ENCODE measurements at regions not wholly inside any gene's neighbourhood (a gene's known extent, or its start where the extent isn't known, plus 50 kb on each side); places are given as distances from the start of the nearest gene placed in this dataset.

GRCh38 chr1:221097479-221098281 is 218.4 kb downstream of the HLX start:
- no peak for DNase-seq (ENCODE audit: low read depth, low spot score)
- no peaks in the 10 kb centered on the region for H4K20me1 ChIP-seq (replicated peaks; ENCODE audit: control insufficient read depth, extremely low read depth, insufficient read depth, low read length)
- no TSS peak for BruUV-seq (replicated peaks)
- no peak overlapping the region for H3K27ac ChIP-seq (ENCODE audit: insufficient read depth, low read depth, low read length)
- ChIA-PET POLR2A (no interaction called here), CTCF (interaction anchor here (1.0 to 2.4 kb wide), 6 partner anchors 10 to 189 kb away, joined by 3 to 9 read pairs (median 6); no protein-coding TSS in a partner anchor)
- TF ChIP-seq POLR2A (IDR thresholded peaks at IDR 0.05; ENCODE audit: low read depth, low read length) (no peak), POLR2AphosphoS5 (IDR thresholded peaks at IDR 0.05; ENCODE audit: insufficient read depth, low read depth, low read length) (no peak), GATA2 (IDR thresholded peaks at IDR 0.05; ENCODE audit: insufficient read depth, insufficient read length, low read depth, low read length) (no peak), MYC (IDR thresholded peaks at IDR 0.05; ENCODE audit: low read depth, low read length) (no peak), EZH2 (IDR thresholded peaks at IDR 0.05; ENCODE audit: borderline replicate concordance, low read depth, low read length, severe bottlenecking) (no peak), CTCF (IDR thresholded peaks at IDR 0.05; ENCODE audit: extremely low read depth in 1 of 2, insufficient read depth in 1 of 2, low read depth in 1 of 2, low read length in 2 of 2) (no peak), MAX (IDR thresholded peaks at IDR 0.05; ENCODE audit: insufficient read depth, insufficient read length) (no peak), JUN (IDR thresholded peaks at IDR 0.05; ENCODE audit: borderline replicate concordance, insufficient read depth, insufficient read length, low read depth) (no peak), FOS (IDR thresholded peaks at IDR 0.05; ENCODE audit: borderline replicate concordance, insufficient read depth, low read length) (no peak)
- H3K79me2 ChIP-seq (ENCODE audit: control insufficient read depth, insufficient read depth, low read length), result no peaks in the 10 kb centered on the region
- no peaks in the 10 kb centered on the region for H3K9me3 ChIP-seq (replicated peaks; ENCODE audit: control insufficient read depth, insufficient read depth, low read length)
- FAIRE-seq, result no peak
- no peak overlapping the region for H2AFZ ChIP-seq (ENCODE audit: low read depth, low read length)
- no peaks in the 10 kb centered on the region for H3K9me1 ChIP-seq (replicated peaks; ENCODE audit: control insufficient read depth, extremely low read depth, insufficient read depth, low read length)
- no peak overlapping the region for H3K4me2 ChIP-seq (ENCODE audit: insufficient read depth, low read length)
- dilution Hi-C loops (cut with MboI; ENCODE audit: extremely low pct_ligation_motif_present, low sequenced_read_pairs), result no loop called here
- no peaks in the 10 kb centered on the region for H3K36me3 ChIP-seq (ENCODE audit: control insufficient read depth in 2 of 2, extremely low read depth in 1 of 2, insufficient read depth in 2 of 2, low read length in 2 of 2)
- no peak overlapping the region for H3K9ac ChIP-seq (replicated peaks; ENCODE audit: extremely low read depth, insufficient read depth, low read length)
- H3K4me3 ChIP-seq (replicated peaks in 1 of 3; ENCODE audit: insufficient read depth in 1 of 3, low read depth in 1 of 3, low read length in 3 of 3), result no peak overlapping the region
- no peaks in the 10 kb centered on the region for H3K27me3 ChIP-seq (ENCODE audit: control insufficient read depth in 2 of 2, insufficient read depth in 2 of 2, low read length in 2 of 2)
- H3K4me1 ChIP-seq (ENCODE audit: control insufficient read depth, extremely low read depth, insufficient read depth, low read length), result peaks cover 26% of the 10 kb centered on the region
- intact Hi-C loops (cut with micrococcal nuclease), result no loop called here
